Loucy (cell line): ENCODE measurements at regions not wholly inside any gene's neighbourhood (a gene's known extent, or its start where the extent isn't known, plus 50 kb on each side); places are given as distances from the start of the nearest gene placed in this dataset.

ENCODE experiments used
- CTCF ChIP-seq: fragments of 200-600 bp; sonication (generic); conservative IDR thresholded peaks from 2 replicates; pipeline ENCODE4 v1.5.1; 2014; ENCODE audit warnings: mild to moderate bottlenecking, antibody characterized with exemption, low read length
- EZH2phosphoT487 ChIP-seq: fragments of 200-600 bp; IDR thresholded peaks from 2 replicates; pipeline ENCODE4 v1.6.1; 2018; ENCODE audit warnings: antibody characterized with exemption, mild to moderate bottlenecking, moderate library complexity, borderline replicate concordance

GRCh38 chr17:62862251-62862650, 54.1 kb upstream of the MARCHF10 start:
- TF ChIP-seq CTCF (no peak), EZH2phosphoT487 (no peak)
